Cerebellar nuclear complex (tissue), 1 donor: ENCODE measurements at regions not wholly inside any gene's neighbourhood (a gene's known extent, or its start where the extent isn't known, plus 50 kb on each side); places are given as distances from the start of the nearest gene placed in this dataset.

Experiments used
- DNase-seq, 2 experiments: peaks; one replicate each; lab custom pipeline; 2025; lab: John Stamatoyannopoulos, UW

GRCh38 chr21:24123785-24124184 is 1483.5 kb downstream of the MRPL39 start:
- DNase-seq = no peak

DNA sequence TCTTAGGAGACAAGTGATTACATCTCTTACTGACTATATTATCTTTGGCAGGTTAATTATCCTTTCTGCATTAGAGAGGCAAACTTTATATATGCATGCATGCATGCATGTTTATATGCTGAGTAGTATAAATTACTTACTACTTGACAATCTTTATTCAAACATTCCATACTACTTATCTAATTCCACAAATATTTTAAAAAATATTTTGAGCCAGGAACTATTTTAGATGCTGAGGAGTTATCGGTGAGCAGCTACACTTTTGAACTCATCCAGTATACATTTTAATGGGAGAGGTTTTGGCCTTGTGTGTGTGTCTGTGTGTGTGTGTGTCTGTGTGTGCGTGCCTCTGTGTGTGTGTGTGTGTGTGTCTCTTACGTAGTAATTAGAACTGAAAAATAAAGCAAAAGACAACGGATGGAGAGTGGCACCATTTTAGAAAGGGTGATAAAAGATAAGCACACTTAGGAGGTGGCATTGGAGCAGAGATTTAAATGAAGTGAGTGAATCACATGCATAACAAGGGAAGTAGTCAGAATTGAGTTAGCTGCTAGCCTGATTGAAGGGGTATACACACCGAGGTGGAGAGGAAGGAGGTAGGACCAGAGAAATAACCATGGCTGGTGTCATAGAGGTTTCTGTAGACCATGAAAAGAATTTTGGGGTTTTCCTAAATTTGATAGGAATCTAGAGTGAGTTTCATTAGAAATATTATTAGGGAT is 1488.4 kb downstream of the MRPL39 start:
- no peak for DNase-seq

DNA sequence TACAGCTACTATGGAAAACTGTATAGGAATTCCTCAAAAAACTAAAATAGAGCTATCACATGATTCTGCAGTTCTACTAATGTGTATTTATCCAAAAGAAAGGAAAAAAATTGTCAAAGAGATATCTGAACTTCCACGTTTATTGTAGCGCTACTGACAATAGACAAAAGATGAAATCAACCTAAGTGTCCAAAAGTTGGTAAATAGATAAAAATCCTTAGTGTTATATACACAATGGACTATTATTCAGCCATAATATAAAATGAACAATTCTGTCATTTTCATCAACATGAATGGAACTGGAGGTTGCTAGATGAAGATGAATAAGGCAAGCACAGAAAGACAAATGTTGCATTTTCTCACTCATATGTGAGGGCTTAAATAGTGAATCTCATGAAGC is 1492.1 kb downstream of the MRPL39 start:
- DNase-seq = no peak

- DNase-seq = no peak
Measured at GRCh38 chr21:24112020-24112419, 1495.3 kb downstream of the MRPL39 start.

- DNase-seq = no peak
Measured at GRCh38 chr21:24110846-24111245, 1496.4 kb downstream of the MRPL39 start.

- DNase-seq = no peak
Measured at GRCh38 chr21:24097181-24097580, 1510.1 kb downstream of the MRPL39 start.

DNA sequence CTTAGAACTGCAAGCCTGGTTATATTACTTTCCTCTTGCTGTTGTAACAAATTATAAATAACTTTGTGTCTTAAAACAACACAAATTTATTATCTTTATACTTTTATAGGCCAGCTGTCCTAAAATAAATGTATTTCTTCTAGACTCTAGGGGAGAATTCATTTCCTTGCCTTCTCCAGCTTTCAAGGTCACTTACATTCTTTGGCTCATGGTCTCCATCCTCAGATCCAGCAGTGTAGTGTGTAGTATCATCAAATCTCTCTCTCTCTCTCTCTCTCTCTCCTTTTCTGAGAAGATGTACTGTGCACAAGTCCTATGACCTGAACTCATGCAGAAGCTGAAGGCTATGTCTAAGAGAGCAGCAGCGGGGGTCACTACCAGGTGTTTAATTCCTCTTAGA is 1510.6 kb downstream of the MRPL39 start:
- no peak for DNase-seq

DNA sequence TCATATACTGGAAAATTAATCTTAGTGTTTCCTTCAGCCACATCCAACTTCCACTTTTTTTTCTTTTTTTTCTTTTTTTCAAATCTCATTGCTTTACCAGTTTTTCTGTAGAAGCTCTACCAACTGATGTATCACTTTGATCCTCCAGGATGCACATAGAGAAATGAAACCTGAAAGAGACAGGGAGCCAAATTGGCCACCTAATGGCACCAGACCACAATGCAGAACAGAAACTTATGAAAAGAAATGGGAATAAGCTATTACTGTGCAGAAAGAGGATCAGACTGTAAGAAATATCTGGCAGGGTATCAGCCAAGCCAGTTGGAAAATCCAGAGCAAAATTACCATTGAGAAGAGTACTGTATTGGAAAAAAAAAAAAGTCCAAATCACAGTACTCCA is 1514.2 kb downstream of the MRPL39 start:
- DNase-seq = no peak

- DNase-seq = no peak
Measured at GRCh38 chr21:24076179-24076578, 1531.1 kb downstream of the MRPL39 start.

- DNase-seq = no peak
Measured at GRCh38 chr21:24055696-24056095, 1551.6 kb downstream of the MRPL39 start.

DNA sequence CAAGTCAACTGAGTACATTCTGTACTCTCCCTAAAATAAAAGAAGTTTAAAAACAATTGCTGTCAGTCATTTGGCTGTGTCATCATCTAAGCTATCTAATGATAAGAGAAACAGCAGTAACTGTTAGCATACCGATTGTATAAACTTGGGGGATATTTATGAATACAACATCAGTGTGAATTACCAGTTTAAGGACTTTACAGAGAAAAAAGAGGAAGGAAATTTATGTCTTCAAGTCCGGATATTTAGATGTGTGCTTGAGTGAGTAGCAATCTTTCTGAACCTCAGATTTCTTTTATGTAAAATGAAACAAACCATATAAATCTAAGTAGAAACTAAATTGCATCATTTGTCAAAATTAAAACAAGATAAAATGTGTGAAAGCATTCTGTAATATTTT is 1557.0 kb downstream of the MRPL39 start:
- DNase-seq = no peak

DNA sequence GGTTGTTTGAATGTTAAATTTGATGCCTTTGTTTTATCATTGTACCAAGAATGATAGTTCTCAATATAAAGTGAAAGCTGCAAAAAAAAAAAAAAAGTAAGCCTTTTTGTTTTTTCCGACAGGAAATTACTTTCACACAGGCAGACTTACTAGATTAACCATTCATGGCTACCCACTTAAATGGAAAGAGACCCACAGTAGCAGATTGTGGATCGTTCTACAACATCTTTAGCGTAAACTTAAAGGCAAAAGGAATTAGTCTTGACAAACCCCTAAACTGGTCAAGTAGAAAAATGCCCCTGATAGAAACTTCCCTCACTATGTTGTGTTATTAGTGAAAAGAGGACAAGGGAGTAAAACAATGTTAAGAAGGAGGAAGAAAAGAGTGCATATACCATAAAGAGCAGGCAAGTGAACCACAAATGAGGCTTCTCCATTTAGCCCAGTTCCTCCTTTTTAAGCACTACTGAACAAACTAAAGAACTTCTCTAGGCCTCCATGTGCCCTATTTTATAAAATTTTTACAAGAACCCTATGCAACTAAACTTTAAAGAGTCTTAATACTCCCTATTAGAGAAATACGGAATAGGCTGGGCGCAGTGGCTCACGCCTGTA is 1560.3 kb downstream of the MRPL39 start:
- DNase-seq = no peak

DNA sequence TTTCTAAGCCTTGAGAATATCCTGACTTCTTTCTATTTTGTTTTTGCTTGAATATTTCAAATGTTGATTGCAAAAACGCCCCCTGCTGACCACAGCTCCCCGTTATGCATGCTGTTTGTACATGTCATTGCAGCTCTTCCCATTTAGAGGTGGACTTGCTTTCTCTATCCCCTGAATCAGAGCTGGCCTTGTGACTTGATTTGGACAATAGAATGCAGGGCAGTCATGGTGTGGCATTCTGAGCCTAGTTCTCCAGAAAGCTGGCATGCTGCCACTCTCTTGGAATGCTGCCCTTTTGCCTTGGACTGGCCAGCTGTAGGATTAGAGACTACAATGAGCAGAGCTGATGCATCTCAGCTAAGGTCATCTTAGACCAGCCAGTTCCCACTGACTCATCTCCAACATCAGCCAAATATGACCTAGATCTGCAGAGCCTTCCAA is 1561.5 kb downstream of the MRPL39 start:
- DNase-seq = no peak

- DNase-seq = no peak
Measured at GRCh38 chr21:24045373-24045772, 1561.9 kb downstream of the MRPL39 start.

DNA sequence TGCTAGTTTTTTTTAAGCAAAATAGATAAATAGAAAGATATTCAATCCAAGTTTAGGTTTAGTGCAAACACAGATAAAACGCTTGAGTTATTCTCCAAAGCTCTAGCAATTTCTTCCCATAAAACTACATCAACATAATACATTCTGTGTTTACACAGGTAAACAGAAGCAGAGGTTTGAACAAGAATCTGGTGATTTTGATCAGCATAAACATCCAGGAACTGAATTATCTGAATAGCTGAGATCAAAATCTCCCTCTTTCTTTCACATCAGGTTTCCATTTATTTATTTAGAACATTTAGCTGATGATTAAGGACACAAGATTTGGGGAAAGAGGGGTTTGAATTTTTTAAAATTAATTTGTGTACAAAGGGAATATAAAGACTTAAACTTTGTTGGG is 1564.6 kb downstream of the MRPL39 start:
- no peak for DNase-seq

- DNase-seq = no peak
Measured at GRCh38 chr21:24032709-24033232, 1574.5 kb downstream of the MRPL39 start.

DNA sequence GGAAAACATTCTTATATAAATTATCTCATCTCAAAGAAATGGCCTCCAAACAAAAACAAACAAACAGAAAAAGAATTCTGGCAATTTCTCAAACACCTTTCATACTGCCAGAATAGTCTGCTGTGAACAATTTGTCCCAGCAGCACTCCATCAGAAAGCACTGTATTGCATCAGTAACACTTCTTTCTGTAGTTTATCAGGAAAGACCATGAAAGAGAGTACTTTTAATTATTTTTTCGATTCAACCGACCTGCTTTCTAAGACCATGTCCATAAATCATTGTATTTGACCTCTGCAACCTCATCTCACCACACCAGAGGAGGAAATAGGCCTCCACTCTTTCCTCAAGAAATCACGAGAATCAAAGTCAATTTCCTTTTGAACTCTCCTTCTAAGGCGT is 1579.9 kb downstream of the MRPL39 start:
- DNase-seq = no peak

DNA sequence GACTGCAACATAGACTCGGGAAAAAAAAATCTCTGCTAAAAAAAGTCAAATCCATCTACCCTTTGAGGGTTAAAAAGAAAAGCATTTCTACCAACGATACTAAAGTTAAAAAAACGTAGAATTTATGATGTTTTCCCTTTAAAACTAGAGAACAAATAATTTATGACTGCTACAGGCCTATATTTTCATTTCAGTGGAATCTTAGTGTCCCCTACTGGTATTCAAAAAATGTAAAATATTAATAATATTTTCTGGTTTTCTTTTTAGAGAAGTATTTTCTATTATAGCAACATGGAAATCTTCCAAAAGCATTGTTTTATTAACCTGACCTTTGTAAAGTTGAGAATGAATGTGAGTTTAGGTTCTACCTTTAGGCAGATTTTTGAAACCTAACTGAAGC is 1582.2 kb downstream of the MRPL39 start:
- DNase-seq = no peak

GRCh38 chr21:24023936-24024335 is 1583.3 kb downstream of the MRPL39 start:
- no peak for DNase-seq

DNA sequence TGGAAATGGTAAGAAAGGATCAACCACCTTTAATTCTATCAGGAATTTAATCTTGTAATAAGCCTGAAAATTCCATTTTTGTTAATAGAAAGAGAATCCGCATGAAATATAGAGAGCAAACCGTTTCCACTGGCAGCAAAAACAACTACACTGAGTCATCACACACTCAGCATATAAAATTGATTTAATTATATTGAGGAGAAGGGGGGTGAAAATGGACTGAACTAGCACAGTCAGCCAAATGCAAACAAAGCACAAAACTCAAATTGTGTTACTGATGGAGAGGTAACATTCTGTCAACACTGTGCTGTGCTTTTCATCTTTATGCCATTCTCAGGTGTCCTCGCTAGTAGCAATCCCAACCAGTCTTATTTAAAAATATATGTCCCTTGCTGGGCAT is 1583.9 kb downstream of the MRPL39 start:
- DNase-seq = no peak

DNA sequence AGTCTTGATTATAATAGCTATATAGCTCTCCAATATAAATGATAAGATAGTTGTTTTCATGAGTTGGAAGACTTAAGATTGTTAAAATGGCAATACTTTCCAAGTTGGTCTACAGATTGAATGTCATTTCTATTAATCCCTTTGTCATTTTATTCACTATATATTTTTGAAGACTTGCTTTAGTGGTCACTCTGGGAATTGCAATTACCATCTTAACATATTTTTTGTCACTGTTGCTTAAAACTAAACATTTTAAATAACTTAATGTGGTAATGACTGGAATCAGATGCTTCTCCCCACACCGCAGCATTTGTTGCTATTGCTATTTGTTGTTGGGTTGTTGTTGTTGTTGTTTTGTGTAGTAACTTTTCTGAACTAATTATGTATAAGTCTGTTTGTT is 1592.9 kb downstream of the MRPL39 start:
- no peak for DNase-seq

GRCh38 chr21:24011087-24011486 is 1596.2 kb downstream of the MRPL39 start:
- no peak for DNase-seq

DNA sequence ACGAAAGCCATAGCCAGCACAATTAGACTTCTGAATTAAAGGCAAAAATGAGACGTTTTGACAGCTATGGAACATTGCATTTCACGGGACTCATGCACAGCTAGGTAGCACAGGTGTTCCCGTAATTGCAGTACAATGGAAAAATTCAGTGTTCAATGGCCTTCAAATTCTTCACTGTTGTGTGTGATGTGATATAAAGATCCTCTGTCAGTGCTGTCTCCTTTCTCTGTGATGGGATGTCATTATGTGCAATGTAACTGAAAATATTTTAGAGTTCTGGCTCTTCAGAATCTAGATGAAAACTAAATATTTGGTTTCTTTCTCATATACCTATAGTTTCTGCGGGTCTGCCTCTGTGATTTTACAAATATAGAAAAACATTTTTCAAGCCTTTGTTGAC is 1599.7 kb downstream of the MRPL39 start:
- no peak for DNase-seq

DNA sequence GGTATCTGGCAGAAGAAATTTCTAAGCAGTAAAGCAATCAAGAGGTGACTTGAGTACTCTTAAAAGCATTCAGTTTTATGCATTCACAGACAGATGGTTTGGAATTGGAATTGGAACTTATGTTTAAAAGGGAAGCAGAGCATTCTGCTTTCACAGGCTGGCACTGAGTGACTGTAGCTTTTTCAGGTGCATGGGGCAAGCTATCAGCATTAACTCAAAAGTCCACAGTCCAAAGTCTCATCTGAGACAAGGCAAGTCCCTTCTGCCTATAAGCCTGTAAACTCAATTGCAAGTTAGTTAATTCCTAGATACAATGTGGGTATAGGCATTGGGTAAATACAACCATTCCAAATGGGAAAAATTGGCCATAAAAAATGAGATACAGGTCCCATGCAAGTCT is 1620.3 kb downstream of the MRPL39 start:
- no peak for DNase-seq
